ENCODE measurements at regions not wholly inside any gene's neighbourhood (a gene's known extent, or its start where the extent isn't known, plus 50 kb on each side); places are given as distances from the start of the nearest gene placed in this dataset.

DNA sequence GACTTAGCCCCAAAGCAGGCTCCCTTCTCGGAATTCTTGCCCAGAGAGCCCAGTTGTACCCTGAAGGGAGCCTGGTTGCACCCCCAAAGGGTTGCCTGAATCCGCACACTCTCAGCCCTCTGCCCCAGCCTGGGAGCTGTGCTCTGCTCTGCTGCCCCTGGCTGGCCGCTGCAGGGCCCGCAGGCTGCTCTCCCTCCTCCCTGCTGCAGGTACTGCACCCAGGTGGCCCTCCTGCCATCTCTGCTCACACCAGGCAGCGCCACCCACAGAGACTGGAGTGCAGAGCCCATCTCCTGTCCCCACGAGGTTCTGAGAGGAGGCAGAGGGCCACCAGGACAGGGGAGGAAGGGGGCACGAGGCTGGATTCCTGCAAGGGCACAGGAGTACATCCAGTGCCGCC, 134.2 kb upstream of the NSMCE3 start:
- no peak overlapping the region for H3K4me3 ChIP-seq (ENCODE audit: low read depth, low read length)
- DNase-seq (ENCODE audit: low read depth), result no peak
- TF ChIP-seq, protein P1, sequence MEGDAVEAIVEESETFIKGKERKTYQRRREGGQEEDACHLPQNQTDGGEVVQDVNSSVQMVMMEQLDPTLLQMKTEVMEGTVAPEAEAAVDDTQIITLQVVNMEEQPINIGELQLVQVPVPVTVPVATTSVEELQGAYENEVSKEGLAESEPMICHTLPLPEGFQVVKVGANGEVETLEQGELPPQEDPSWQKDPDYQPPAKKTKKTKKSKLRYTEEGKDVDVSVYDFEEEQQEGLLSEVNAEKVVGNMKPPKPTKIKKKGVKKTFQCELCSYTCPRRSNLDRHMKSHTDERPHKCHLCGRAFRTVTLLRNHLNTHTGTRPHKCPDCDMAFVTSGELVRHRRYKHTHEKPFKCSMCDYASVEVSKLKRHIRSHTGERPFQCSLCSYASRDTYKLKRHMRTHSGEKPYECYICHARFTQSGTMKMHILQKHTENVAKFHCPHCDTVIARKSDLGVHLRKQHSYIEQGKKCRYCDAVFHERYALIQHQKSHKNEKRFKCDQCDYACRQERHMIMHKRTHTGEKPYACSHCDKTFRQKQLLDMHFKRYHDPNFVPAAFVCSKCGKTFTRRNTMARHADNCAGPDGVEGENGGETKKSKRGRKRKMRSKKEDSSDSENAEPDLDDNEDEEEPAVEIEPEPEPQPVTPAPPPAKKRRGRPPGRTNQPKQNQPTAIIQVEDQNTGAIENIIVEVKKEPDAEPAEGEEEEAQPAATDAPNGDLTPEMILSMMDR (conservative IDR thresholded peaks at IDR 0.05; ENCODE audit: low read depth, low read length), result no peak

DNA sequence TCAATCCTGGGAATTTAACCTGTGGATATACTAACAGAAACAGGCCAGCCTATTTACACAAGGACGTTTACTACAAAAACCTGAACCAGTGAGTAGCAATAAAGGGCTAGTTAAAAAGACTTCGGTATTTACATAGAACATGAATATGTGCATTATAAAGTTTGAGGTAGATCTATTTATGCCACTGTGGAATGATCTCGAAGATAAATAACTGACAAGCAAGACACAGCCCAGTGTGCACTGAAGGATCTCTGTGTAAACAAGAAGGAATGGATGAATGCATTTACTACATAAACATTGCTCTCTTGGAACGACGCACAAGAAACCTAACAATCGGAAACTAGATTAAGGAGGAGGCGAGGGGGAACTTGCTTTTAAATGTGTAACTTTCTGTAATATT, 132.0 kb upstream of the NSMCE3 start:
- TF ChIP-seq, protein P1 (conservative IDR thresholded peaks at IDR 0.05; ENCODE audit: low read depth, low read length), result no peak
- H3K4me3 ChIP-seq (ENCODE audit: low read depth, low read length), result no peak overlapping the region
- DNase-seq (ENCODE audit: low read depth), result no peak

- DNase-seq (ENCODE audit: low read depth), result no peak
- H3K4me3 ChIP-seq (ENCODE audit: low read depth, low read length), result no peak overlapping the region
- TF ChIP-seq, protein P1 (conservative IDR thresholded peaks at IDR 0.05; ENCODE audit: low read depth, low read length), result no peak
Observed at GRCh38 chr15:29400701-29401100, 131.1 kb upstream of the NSMCE3 start.

GRCh38 chr15:29398907-29399306, 129.3 kb upstream of the NSMCE3 start:
- H3K4me3 ChIP-seq (ENCODE audit: low read depth, low read length), result no peak overlapping the region
- no peak for DNase-seq (ENCODE audit: low read depth)
- TF ChIP-seq, protein P1 (conservative IDR thresholded peaks at IDR 0.05; ENCODE audit: low read depth, low read length), result no peak

DNA sequence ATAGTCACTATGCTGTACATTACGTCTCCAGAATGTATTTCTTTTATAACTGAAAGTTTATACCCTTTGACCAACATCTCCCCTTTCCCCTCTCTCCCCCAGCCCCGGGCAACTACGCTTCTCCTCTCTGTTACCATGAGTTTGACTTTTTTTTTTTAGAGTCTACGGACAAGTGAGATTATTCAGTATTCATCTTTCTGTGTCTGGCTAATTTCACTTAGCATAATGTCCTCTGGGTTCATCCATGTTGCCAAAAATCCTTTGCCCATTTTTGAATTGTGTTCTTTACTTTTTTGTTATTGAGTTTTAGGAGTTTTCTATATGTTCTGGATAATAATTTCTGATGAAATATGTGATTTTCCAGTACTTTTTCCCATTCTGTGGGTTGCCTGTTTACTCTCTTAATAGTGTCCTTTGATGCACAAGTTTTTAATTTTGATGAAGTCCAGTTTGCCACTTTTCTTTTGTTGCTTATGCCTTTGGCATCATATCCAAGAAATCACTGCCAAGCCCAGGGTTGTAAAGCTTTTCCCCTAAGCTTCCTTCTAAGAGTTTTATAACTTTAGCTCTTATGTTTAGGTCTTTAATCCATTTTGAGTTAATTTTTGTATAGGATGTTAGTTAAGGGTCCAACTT, 126.7 kb upstream of the NSMCE3 start:
- TF ChIP-seq, protein P1 (conservative IDR thresholded peaks at IDR 0.05; ENCODE audit: low read depth, low read length), result no peak
- no peak overlapping the region for H3K4me3 ChIP-seq (ENCODE audit: low read depth, low read length)

DNA sequence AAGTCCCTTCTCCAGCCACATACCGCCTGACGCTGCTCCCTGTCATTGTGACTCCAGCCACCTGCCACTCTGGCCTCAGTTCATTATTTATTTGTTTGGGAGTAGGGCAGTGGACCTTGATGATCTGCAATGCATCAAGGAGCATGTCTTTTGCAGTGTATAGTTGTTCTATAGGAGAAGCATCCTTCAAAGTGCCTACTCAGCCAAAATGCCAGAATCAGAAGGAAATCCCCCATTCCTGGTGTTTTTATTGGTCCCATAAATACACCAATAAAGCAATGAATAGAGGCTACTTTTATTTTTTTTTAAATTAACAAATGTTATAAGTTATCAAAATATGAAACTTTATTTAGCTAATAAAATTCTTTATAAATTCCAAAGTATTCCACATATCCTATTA, 123.8 kb upstream of the NSMCE3 start:
- TF ChIP-seq, protein P1 (conservative IDR thresholded peaks at IDR 0.05; ENCODE audit: low read depth, low read length), result no peak
- H3K4me3 ChIP-seq (ENCODE audit: low read depth, low read length), result no peak overlapping the region
- no peak for DNase-seq (ENCODE audit: low read depth)

More for the DNA sequence above, 126.7 kb upstream of the NSMCE3 start:
- DNase-seq (ENCODE audit: low read depth), result no peak

GRCh38 chr15:29392358-29392757, 122.7 kb upstream of the NSMCE3 start:
- TF ChIP-seq, protein P1 (conservative IDR thresholded peaks at IDR 0.05; ENCODE audit: low read depth, low read length), result no peak
- no peak for DNase-seq (ENCODE audit: low read depth)
- no peak overlapping the region for H3K4me3 ChIP-seq (ENCODE audit: low read depth, low read length)
